ENCODE measurements at regions not wholly inside any gene's neighbourhood (a gene's known extent, or its start where the extent isn't known, plus 50 kb on each side); places are given as distances from the start of the nearest gene placed in this dataset.

GRCh38 chr3:76768912-76769311, 271.0 kb upstream of the ROBO2 start:
- TF ChIP-seq POLR2AphosphoS5 (IDR thresholded peaks at IDR 0.05; ENCODE audit: low read depth, low read length): no peak
- no peak for TF ChIP-seq SIRT6 (IDR thresholded peaks at IDR 0.05; ENCODE audit: low read length)
- TF ChIP-seq MAFK (IDR thresholded peaks at IDR 0.05; ENCODE audit: low read depth, low read length): no peak
- no peak for TF ChIP-seq RBBP5 (IDR thresholded peaks at IDR 0.05; ENCODE audit: borderline replicate concordance, low read depth, low read length)
- no peak for TF ChIP-seq TAF1 (IDR thresholded peaks at IDR 0.05; ENCODE audit: low read depth, low read length)
- TF ChIP-seq EP300 (IDR thresholded peaks at IDR 0.05; ENCODE audit: borderline replicate concordance in 1 of 2, low read depth in 2 of 2, low read length in 2 of 2): no peak
- TF ChIP-seq CHD1 (IDR thresholded peaks at IDR 0.05; ENCODE audit: low read depth, low read length): no peak
- no peak for TF ChIP-seq SP1 (IDR thresholded peaks at IDR 0.05; ENCODE audit: low read depth, low read length)
- TF ChIP-seq ATF2 (IDR thresholded peaks at IDR 0.05; ENCODE audit: low read length): no peak
- TF ChIP-seq CBX5 (IDR thresholded peaks at IDR 0.05; ENCODE audit: low read depth, low read length): no peak
- no peak for TF ChIP-seq POLR2A (IDR thresholded peaks at IDR 0.05; ENCODE audit: control extremely low read depth in 1 of 2, low read depth in 2 of 2, low read length in 2 of 2)
- no peak for TF ChIP-seq RAD21 (IDR thresholded peaks at IDR 0.05 in 1 of 2, conservative IDR thresholded peaks at IDR 0.05 in 1 of 2; ENCODE audit: low read depth in 2 of 2, low read length in 2 of 2)
- TF ChIP-seq KDM4A (IDR thresholded peaks at IDR 0.05; ENCODE audit: low read depth, low read length, severe bottlenecking): no peak

Measured in H1 (cell line).